HL-60 (cell line): ENCODE measurements at regions not wholly inside any gene's neighbourhood (a gene's known extent, or its start where the extent isn't known, plus 50 kb on each side); places are given as distances from the start of the nearest gene placed in this dataset.

Experiments used
- GABPA ChIP-seq: IDR thresholded peaks from 2 replicates; pipeline ENCODE4 v1.6.1; 2012; ENCODE audit warnings: low read depth
- POLR2AphosphoS5 ChIP-seq: IDR thresholded peaks from 2 replicates; pipeline ENCODE4 v1.6.1; 2012; ENCODE audit warnings: low read depth
- TF ChIP-seq, protein P1 (sequence below): IDR thresholded peaks from one replicate; pipeline ENCODE4 v1.5.1; 2011; ENCODE audit warnings: low read length, control low read depth, inconsistent platforms; ENCODE audit not compliant: insufficient read depth

DNA sequence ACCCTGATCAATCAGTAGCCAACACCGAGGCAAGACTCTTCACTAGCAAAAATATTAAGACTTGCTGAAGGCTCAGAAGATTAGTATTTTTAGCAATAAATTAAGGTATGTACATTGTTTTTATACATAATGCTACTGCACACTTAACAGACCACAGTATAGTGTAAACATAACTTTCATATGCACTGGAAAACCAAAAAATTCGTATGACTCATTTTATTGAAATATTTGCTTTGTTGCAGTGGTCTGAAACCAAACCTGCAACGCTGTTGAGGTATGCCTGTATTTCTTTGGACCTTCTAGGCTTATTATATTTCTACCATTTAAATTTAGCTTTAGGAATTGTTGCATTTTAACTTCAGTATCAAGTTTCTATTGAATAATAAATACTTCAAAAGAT, 65.8 kb upstream of the BCL9 start:
- TF ChIP-seq POLR2AphosphoS5 (no peak), GABPA (no peak)
- TF ChIP-seq, protein P1, sequence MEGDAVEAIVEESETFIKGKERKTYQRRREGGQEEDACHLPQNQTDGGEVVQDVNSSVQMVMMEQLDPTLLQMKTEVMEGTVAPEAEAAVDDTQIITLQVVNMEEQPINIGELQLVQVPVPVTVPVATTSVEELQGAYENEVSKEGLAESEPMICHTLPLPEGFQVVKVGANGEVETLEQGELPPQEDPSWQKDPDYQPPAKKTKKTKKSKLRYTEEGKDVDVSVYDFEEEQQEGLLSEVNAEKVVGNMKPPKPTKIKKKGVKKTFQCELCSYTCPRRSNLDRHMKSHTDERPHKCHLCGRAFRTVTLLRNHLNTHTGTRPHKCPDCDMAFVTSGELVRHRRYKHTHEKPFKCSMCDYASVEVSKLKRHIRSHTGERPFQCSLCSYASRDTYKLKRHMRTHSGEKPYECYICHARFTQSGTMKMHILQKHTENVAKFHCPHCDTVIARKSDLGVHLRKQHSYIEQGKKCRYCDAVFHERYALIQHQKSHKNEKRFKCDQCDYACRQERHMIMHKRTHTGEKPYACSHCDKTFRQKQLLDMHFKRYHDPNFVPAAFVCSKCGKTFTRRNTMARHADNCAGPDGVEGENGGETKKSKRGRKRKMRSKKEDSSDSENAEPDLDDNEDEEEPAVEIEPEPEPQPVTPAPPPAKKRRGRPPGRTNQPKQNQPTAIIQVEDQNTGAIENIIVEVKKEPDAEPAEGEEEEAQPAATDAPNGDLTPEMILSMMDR = no peak
